SK-N-SH treated with all-trans-retinoic acid at 6 μM for 48 hours (cell line): ENCODE measurements at regions not wholly inside any gene's neighbourhood (a gene's known extent, or its start where the extent isn't known, plus 50 kb on each side); places are given as distances from the start of the nearest gene placed in this dataset.

Source experiments
- RARB ChIP-seq: fragments of 250-450 bp; sonication (Bioruptor Pico); IDR thresholded peaks from 2 replicates; pipeline ENCODE4 v1.8.0; 2021; ENCODE audit warnings: mild to moderate bottlenecking, moderate library complexity
- SNAI2 ChIP-seq: fragments of 250-450 bp; sonication (Bioruptor Pico); IDR thresholded peaks from 2 replicates; pipeline ENCODE4 v1.5.0; 2020; ENCODE audit warnings: mild to moderate bottlenecking, moderate library complexity
- ZC3H10 ChIP-seq: fragments of 250-450 bp; sonication (Bioruptor Pico); IDR thresholded peaks from 2 replicates; pipeline ENCODE4 v1.5.1; 2021; ENCODE audit warnings: mild to moderate bottlenecking, moderate library complexity
- ZFP30 ChIP-seq: fragments of 450-650 bp; formaldehyde crosslinking; IDR thresholded peaks from 2 replicates; pipeline ENCODE4 v1.5.0; 2022; ENCODE audit warnings: mild to moderate bottlenecking, moderate library complexity
- TF ChIP-seq, protein P1 (sequence below): fragments of 250-450 bp; sonication (Bioruptor Pico); IDR thresholded peaks from 2 replicates; pipeline ENCODE4 v1.8.0; 2020; ENCODE audit warnings: mild to moderate bottlenecking, moderate library complexity, borderline replicate concordance
- TF ChIP-seq, protein P2 (sequence below): fragments of 250-450 bp; sonication (Bioruptor Pico); IDR thresholded peaks from 2 replicates; pipeline ENCODE4 v1.5.1; 2020; ENCODE audit warnings: low read depth, mild to moderate bottlenecking, moderate library complexity

DNA sequence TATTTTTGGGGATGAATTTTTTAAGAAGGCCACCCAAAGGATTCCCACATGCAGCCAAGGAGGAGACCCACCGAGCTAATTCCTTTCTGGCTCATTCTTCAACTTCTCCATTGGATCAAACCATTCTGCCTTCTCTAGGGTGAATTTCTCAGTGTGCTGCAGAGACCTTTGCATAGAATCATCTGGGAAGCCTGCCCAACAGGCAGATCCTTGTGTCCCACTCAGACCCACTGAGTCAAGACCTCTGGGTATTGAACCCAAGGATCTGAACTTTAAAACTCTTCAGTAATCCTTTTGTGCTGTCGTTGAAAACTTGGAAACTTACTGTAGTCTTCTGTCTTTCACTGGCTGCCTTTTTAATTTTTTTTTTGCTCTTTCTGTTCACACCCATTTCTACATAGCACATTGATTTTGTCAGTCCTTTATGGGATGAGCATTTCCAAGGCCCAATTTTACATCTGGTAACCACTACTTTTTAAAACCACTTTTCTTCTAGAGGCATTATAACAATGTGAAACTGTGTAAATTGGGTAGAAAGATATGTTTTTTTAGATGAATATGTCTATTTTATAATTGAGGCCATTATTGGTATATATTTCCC lies 120.2 kb downstream of the TSN start:
- TF ChIP-seq SNAI2 (CRISPR knock-in tag), result no peak
- TF ChIP-seq, protein P1, sequence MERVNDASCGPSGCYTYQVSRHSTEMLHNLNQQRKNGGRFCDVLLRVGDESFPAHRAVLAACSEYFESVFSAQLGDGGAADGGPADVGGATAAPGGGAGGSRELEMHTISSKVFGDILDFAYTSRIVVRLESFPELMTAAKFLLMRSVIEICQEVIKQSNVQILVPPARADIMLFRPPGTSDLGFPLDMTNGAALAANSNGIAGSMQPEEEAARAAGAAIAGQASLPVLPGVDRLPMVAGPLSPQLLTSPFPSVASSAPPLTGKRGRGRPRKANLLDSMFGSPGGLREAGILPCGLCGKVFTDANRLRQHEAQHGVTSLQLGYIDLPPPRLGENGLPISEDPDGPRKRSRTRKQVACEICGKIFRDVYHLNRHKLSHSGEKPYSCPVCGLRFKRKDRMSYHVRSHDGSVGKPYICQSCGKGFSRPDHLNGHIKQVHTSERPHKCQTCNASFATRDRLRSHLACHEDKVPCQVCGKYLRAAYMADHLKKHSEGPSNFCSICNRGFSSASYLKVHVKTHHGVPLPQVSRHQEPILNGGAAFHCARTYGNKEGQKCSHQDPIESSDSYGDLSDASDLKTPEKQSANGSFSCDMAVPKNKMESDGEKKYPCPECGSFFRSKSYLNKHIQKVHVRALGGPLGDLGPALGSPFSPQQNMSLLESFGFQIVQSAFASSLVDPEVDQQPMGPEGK, result no peak
- no peak for TF ChIP-seq RARB
- TF ChIP-seq, protein P2, sequence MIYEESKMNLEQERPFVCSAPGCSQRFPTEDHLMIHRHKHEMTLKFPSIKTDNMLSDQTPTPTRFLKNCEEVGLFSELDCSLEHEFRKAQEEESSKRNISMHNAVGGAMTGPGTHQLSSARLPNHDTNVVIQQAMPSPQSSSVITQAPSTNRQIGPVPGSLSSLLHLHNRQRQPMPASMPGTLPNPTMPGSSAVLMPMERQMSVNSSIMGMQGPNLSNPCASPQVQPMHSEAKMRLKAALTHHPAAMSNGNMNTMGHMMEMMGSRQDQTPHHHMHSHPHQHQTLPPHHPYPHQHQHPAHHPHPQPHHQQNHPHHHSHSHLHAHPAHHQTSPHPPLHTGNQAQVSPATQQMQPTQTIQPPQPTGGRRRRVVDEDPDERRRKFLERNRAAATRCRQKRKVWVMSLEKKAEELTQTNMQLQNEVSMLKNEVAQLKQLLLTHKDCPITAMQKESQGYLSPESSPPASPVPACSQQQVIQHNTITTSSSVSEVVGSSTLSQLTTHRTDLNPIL (CRISPR knock-in tag), result no peak
- TF ChIP-seq ZFP30 (CRISPR knock-in tag), result no peak
- no peak for TF ChIP-seq ZC3H10 (CRISPR knock-in tag)
